Mesothelial cell of epicardium (in vitro differentiated cells): ENCODE measurements at regions not wholly inside any gene's neighbourhood (a gene's known extent, or its start where the extent isn't known, plus 50 kb on each side); places are given as distances from the start of the nearest gene placed in this dataset.

Experiments used
- DNase-seq, 2 experiments: peaks; one replicate each; pipeline ENCODE4 v3.0.0; 2021; ENCODE audit warnings: low spot score in 2 of 2; ENCODE audit not compliant: unreplicated experiment in 2 of 2
- H3K27ac Mint-ChIP-seq: 2 replicates; pipeline ENCODE4 v1.8.0; 2021; ENCODE audit warnings: mixed read lengths
- H3K27me3 Mint-ChIP-seq: 2 replicates; pipeline ENCODE4 v1.8.0; 2021; ENCODE audit warnings: low read depth, mixed read lengths
- H3K36me3 Mint-ChIP-seq: 2 replicates; pipeline ENCODE4 v1.8.0; 2021; ENCODE audit warnings: mixed read lengths
- H3K4me1 Mint-ChIP-seq: 2 replicates; pipeline ENCODE4 v1.8.0; 2021; ENCODE audit warnings: mixed read lengths
- H3K4me3 Mint-ChIP-seq: 2 replicates; pipeline ENCODE4 v1.8.0; 2021; ENCODE audit warnings: mild to moderate bottlenecking, moderate library complexity, mixed read lengths
- H3K9me3 Mint-ChIP-seq: 2 replicates; pipeline ENCODE4 v1.8.0; 2021; ENCODE audit warnings: mixed read lengths
- TF ChIP-seq, protein P1 (sequence below): fragments of 200-600 bp; sonication (generic); IDR thresholded peaks from one replicate; pipeline ENCODE4 v1.5.0; 2021; ENCODE audit warnings: antibody characterized with exemption; ENCODE audit not compliant: unreplicated experiment

DNA sequence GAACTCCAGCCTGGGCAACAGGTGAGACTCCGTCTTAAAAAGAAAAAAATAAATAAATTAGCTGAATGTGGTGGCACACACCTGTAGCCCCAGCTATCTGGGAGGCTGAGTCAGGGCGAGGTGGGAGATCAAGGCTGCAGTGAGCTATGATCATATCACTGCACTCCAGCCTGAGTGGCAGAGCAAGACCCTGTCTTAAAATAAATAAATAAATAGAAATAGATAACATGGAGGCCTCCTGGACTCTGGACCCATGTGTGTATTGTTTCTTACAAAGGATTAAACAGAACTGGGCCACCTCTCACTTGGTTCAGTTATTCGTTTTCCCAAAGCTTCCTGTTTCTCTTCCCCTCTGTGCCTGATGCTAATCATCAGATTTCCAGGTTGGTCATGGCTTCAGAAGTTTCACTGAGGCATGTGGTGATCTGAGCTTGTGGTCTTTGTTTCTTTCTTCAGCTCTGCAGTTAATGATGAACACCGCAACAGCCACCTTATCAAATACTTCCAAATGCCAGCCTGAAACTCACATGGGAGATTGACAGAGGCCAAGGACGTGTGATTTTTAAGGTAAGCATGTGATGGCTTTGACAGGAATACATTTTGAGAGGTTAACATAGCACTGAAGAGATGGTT is 83.3 kb upstream of the MAP4K4 start:
- Mint-ChIP-seq H3K4me3 (no peak overlapping the region), H3K27me3 (no peaks in the 10 kb centered on the region), H3K4me1 (peaks cover 18% of the 10 kb centered on the region), H3K36me3 (no peaks in the 10 kb centered on the region), H3K9me3 (peaks cover 8% of the 10 kb centered on the region), H3K27ac (no peak overlapping the region)
- no peak for DNase-seq
- TF ChIP-seq, protein P1, sequence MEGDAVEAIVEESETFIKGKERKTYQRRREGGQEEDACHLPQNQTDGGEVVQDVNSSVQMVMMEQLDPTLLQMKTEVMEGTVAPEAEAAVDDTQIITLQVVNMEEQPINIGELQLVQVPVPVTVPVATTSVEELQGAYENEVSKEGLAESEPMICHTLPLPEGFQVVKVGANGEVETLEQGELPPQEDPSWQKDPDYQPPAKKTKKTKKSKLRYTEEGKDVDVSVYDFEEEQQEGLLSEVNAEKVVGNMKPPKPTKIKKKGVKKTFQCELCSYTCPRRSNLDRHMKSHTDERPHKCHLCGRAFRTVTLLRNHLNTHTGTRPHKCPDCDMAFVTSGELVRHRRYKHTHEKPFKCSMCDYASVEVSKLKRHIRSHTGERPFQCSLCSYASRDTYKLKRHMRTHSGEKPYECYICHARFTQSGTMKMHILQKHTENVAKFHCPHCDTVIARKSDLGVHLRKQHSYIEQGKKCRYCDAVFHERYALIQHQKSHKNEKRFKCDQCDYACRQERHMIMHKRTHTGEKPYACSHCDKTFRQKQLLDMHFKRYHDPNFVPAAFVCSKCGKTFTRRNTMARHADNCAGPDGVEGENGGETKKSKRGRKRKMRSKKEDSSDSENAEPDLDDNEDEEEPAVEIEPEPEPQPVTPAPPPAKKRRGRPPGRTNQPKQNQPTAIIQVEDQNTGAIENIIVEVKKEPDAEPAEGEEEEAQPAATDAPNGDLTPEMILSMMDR, result no peak

DNA sequence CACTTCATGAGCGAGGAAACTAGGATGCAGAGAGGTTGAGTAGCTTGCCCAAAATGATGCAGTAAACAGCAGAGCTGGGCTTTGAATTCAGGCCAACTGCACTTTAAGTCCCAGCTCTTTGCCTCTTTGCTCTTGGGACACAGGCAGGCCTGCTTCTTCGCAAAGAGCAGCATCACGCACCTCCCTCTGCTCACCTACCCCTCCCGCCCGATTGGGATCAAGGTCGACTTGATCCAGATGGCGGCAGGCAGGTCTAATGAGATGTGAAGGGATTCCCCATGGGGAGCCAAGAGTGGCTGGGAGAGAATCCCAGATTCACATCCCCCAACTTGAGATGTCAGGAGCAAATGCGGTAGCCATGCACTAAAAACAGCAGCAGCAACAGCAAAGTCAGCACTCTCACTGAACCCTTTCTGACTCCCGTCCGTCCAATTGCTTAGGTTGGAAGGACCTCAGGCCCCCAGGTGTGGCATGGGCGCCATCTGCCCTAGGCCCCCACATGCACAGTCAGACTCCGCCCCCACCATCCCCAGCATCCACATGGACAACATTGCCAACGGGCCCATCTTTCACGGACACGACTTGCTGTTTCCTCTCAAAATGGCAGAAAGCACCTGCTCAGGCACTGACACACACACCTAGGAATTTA is 84.3 kb upstream of the MAP4K4 start:
- no peaks in the 10 kb centered on the region for H3K27me3 Mint-ChIP-seq
- H3K27ac Mint-ChIP-seq, result no peak overlapping the region

DNA sequence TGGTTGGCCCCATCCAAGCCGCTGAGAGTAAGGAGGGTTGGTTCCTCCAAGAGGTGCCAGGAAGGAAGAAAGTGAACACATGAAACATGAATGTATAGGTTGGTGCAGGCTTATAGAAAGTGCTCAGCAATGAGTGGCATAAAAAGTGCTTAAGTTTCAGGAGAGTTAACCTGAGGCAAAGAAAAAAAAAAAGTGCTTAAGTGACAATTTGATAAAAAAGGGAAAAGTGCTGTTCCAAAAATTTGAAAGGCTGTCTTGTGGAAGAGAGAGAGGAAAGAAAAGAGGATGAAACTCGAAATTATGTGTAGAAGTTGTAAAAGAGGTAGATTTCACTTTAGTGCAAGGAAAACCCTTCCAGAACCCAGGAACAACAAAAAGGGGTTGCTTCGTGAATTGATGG is 85.5 kb upstream of the MAP4K4 start:
- DNase-seq, result no peak
- Mint-ChIP-seq H3K27me3 (no peaks in the 10 kb centered on the region), H3K4me1 (peaks cover 7% of the 10 kb centered on the region), H3K9me3 (peaks cover 16% of the 10 kb centered on the region), H3K27ac (no peak overlapping the region), H3K36me3 (no peaks in the 10 kb centered on the region), H3K4me3 (no peak overlapping the region)
- TF ChIP-seq, protein P1, result no peak

More for the DNA sequence above, 84.3 kb upstream of the MAP4K4 start:
- DNase-seq, result no peak
- H3K4me1 Mint-ChIP-seq, result peaks cover 16% of the 10 kb centered on the region
- H3K4me3 Mint-ChIP-seq, result no peak overlapping the region
- TF ChIP-seq, protein P1, result no peak
- H3K36me3 Mint-ChIP-seq, result no peaks in the 10 kb centered on the region
- H3K9me3 Mint-ChIP-seq, result peaks cover 16% of the 10 kb centered on the region

DNA sequence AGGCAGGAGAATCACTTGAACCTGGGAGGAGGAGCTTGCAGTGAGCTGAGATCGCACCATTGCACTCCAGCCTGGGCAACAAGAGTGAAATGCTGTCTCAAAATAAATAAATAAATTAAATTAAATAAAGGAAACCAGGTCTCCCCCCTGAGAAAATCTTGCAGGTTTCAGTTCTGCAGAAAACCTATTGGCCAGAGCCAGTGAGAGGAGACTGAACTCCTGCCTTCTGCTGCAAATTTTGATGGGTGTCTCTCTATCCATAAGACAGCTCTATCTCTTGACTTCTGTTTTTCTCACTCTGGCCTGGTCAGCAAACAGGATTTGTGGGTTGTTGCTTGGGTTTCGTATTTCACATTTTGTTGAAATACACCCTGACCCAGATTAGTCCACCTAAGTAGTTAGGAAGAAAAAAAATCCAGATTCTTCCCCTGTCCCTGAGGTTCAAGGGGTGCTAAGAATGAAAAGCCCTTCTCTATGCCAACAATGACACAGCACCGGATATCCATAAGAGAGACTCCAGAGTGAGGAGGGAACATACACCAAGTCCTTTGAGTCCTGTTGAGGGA is 86.7 kb upstream of the MAP4K4 start:
- no peak for DNase-seq
- TF ChIP-seq, protein P1, result no peak
- Mint-ChIP-seq H3K4me3 (no peak overlapping the region), H3K27me3 (no peaks in the 10 kb centered on the region), H3K4me1 (peaks cover 5% of the 10 kb centered on the region), H3K27ac (no peak overlapping the region), H3K9me3 (peaks cover 23% of the 10 kb centered on the region), H3K36me3 (no peaks in the 10 kb centered on the region)

DNA sequence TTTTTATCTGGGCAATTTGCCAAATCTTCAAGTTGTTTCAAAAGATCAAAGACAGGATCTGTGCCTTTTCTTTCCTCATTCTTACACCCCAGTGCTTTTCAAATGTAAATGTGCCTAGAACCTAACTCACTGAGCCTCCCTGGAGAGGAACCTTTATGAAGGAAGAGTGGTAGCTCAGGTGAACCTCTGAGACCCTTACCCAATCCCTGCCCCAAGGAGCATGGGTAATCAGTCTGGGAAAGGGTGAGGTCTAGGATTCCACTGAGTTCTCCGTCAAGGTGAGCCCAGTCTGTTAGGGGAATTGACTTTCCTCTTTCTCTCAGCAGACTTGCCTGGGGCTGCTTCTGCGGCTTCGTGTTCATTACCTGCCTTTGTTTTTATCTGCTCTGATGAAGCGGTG is 88.1 kb upstream of the MAP4K4 start:
- no peak for DNase-seq
- H3K27me3 Mint-ChIP-seq, result no peaks in the 10 kb centered on the region
- H3K27ac Mint-ChIP-seq, result no peak overlapping the region
- H3K4me1 Mint-ChIP-seq, result peaks cover 5% of the 10 kb centered on the region
- H3K4me3 Mint-ChIP-seq, result no peak overlapping the region
- H3K36me3 Mint-ChIP-seq, result no peaks in the 10 kb centered on the region
- H3K9me3 Mint-ChIP-seq, result peaks cover 32% of the 10 kb centered on the region
- TF ChIP-seq, protein P1, result no peak
